Left colon (tissue), 2 donors: ENCODE measurements at regions not wholly inside any gene's neighbourhood (a gene's known extent, or its start where the extent isn't known, plus 50 kb on each side); places are given as distances from the start of the nearest gene placed in this dataset.

Experiments used
- ATAC-seq: fragments of 200-7000 bp; cut with Tn5 transposase; one replicate; pipeline ENCODE4 v1.9.1; 2020; ENCODE audit warnings: mild to moderate bottlenecking, moderate library complexity
- DNase-seq, 2 donors: peaks; one replicate each; pipeline ENCODE4 v3.0.0-alpha.2; 2020
- intact Hi-C, 2 donors: fragments of 100-400 bp; cut with DNase I in 1 of 2; cut with micrococcal nuclease in 1 of 2; formaldehyde crosslinking; loops; one replicate each; pipeline versions ENCODE4 v1.11.2 to v1.14.0; 2022; cut with DNase I, micrococcal nuclease
- donor health status: DM: no; HTN: no; CAD: no.
- donor health status: DM: yes; HTN: yes; CAD: no.

GRCh38 chr1:14067711-14068110 lies 367.7 kb downstream of the PRDM2 start:
- ATAC-seq (no peak), DNase-seq (no peak)
- intact Hi-C loops = no loop called here

DNA sequence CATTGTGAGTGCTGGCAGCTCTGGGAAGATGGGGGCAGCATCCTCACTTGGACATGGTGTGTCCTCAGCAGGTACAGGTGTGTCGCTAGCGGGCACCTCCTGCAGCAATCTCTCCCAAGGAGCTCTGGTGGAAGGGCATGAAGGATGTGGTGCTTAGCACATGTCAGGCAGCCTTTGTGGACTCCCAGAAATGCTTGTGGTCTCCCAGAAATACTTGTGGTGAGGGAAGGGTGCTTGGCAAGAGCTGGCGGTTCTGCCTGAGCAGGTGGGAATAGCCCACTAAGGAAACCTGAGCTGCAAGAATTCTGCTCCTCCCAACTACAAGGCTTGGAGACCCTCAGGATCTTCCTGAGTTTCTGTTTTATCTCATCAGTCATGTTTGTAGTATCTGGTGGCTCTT lies 371.6 kb downstream of the PRDM2 start:
- no peak for ATAC-seq
- no peak for DNase-seq
- intact Hi-C loops = no loop called here

DNA sequence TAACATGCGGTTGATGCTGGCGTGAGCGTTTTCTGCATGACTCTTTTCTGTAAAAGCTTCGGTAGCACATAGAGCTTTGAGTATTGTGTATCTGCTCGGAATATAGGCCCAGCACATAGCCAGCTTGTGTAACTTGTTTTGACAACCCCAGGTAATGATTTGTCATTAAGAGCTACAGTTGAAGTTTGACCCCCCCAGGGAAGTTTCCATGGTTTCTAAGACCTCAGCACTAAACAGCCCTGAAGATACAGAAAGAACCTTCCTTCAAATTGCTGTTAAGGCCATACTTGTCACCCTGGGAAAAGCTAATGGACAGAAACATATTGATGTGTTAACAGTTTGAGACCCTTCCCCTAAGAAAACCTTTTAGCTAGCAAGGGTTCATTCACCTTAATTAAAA lies 380.7 kb downstream of the PRDM2 start:
- DNase-seq = no peak
- intact Hi-C loops = no loop called here
- ATAC-seq = no peak

DNA sequence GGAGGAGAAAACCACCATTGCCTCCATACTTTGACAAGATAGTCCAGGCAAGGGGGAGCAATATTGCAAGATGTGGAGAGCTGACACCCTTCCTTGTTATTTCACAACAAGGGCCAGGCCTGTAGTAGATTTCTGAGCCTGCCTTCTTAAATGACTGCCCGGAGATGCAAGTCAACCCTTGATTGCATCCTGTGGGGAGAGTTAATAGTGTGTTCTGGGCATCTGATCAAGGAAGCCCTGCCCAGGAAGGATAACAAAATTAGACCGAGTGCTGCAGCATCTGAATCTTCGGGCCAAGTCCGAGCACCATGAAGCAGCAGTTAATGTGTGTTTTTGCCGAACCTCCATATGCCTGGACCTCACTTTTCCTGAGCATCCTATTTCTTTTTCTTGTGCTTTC lies 382.3 kb downstream of the PRDM2 start:
- intact Hi-C loops = no loop called here
- ATAC-seq (no peak), DNase-seq (no peak)

DNA sequence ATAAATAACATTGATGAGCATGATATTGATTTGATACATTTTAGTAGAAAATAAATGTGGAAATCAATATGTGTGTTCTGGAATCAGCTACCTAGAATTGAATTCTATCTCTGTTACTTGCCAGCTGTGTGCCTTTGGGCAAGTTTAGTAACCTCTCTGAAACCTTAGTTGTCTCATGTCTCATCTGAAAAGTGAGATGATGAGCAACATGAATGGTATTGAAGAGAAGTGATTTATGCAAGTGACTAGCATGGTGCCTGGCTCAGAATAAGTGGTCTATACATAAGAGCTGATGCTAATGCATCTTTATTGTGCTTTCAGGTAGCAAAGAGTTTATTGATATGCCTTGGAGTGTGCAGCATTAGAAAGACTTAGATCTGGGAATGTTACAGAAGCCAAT lies 383.3 kb downstream of the PRDM2 start:
- ATAC-seq (no peak), DNase-seq (no peak)
- intact Hi-C loops = no loop called here

DNA sequence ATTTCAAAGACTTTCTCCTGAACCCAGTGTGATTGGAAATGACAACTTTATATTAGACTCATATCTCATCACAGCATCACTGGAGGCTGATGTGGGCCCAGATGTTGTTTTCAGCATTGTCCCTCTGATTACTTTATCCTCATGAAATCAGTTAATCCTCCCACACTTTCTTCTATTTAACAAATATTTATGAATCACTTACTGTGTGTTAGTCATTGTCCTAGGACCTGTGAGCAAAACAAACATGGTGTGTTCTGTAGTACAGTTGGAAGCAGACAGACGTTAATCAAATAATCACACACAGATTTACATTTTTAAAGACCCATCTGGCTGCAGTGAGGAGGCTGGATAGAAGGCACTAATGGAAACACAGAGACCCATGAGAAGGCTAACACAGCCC lies 383.7 kb downstream of the PRDM2 start:
- intact Hi-C loops = no loop called here
- DNase-seq (no peak), ATAC-seq (no peak)

DNA sequence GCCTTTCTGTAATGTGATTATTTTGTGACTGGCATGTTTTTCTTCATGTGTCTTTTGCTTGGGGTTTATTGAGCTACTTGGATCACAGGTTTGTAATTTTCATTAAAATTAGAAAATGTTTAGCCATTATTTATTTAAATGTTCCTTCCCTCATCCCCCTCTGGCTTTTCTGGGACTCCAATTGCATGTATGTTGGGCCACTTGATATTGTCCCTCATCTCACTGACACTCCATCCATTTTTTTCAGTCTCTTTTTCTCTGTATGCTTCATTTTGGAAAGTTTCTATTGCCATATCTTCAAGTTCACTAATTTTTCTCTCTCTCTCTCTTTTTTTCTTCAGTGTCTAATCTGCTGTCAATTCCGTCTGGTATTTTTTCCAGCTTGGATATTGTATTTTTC lies 390.1 kb downstream of the PRDM2 start:
- intact Hi-C loops = no loop called here
- DNase-seq (no peak), ATAC-seq (no peak)

DNA sequence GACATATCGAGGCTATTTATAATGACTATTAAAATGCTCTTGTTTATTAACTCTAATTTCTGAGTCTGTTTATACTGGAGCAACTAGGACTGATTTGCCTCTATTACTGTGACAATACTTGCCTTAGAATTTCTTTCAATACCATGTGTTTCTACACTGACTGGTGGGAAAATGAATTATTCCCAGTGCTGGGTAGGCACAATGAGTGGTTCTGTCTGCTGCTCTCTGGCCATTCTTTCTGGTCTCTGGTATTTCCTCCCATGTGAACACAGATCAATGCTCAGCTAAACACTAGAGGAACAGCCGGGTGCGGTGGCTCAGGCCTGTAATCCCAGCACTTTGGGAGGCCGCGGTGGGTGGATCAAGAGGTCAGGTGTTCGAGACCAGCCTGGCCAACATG lies 390.5 kb downstream of the PRDM2 start:
- DNase-seq (no peak), ATAC-seq (no peak)
- intact Hi-C loops = no loop called here

- ATAC-seq (no peak), DNase-seq (no peak)
- intact Hi-C loops = no loop called here
These were observed 394.8 kb downstream of the PRDM2 start for GRCh38 chr1:14094611-14095400.

- DNase-seq (no peak), ATAC-seq (no peak)
- intact Hi-C loops = no loop called here
These were observed 398.4 kb downstream of the PRDM2 start for GRCh38 chr1:14098294-14098913.

- ATAC-seq = no peak
- DNase-seq = no peak
- intact Hi-C loops = no loop called here
These were observed 400.5 kb downstream of the PRDM2 start for GRCh38 chr1:14100444-14100843.

DNA sequence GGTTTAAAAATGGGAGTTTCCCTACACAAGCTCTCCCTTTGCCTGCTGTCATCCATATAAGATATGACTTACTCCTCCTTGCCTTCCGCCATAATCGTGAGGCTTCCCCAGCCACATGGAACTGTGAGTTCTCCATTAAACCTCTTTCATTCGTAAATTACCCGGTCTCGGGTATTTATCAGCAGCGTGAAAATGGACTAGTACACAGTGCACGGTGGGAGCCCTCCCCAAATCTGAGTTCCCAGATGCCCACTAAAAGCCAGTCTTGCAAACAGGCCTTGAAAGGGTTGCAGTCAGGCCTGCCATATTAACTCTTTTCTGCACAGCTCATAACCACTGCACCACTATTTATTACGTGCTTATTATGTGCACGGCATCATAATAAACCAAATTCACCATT lies 400.9 kb downstream of the PRDM2 start:
- ATAC-seq = no peak
- DNase-seq = no peak
- intact Hi-C loops = no loop called here

GRCh38 chr1:14102180-14102579 lies 402.2 kb downstream of the PRDM2 start:
- ATAC-seq (no peak), DNase-seq (no peak)
- intact Hi-C loops = no loop called here

DNA sequence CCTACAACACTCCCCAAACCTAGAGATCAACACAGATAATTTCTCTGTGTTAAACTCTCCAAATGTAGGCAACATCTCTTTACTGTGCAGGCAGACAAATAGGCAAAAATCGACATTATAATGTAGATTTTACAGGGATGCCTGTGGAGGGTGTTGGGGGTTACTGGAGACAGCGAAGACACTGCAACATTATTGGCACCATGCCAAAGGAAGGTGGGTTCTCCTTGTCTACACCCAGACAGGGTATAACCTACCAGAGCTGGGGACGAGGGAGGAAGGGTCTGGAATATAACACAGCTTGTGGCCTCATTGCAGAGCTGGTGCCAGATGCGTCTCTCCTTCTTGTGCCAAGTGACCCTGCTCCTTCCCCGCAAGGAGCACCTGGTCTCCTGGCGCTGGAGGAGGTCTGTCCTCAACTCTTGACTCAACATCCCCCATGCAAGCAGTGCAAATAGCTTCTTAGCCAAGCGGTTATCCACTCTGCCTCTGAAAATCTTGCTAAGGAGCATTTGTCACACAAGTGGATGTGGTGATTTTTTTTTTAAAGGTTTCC lies 404.0 kb downstream of the PRDM2 start:
- DNase-seq (no peak), ATAC-seq (no peak)
- intact Hi-C loops = no loop called here

GRCh38 chr1:14106126-14106525 lies 406.1 kb downstream of the PRDM2 start:
- intact Hi-C loops = no loop called here
- DNase-seq (no peak), ATAC-seq (no peak)

- intact Hi-C loops = no loop called here
- DNase-seq (no peak), ATAC-seq (no peak)
These were observed 406.8 kb downstream of the PRDM2 start for GRCh38 chr1:14106679-14107313.

DNA sequence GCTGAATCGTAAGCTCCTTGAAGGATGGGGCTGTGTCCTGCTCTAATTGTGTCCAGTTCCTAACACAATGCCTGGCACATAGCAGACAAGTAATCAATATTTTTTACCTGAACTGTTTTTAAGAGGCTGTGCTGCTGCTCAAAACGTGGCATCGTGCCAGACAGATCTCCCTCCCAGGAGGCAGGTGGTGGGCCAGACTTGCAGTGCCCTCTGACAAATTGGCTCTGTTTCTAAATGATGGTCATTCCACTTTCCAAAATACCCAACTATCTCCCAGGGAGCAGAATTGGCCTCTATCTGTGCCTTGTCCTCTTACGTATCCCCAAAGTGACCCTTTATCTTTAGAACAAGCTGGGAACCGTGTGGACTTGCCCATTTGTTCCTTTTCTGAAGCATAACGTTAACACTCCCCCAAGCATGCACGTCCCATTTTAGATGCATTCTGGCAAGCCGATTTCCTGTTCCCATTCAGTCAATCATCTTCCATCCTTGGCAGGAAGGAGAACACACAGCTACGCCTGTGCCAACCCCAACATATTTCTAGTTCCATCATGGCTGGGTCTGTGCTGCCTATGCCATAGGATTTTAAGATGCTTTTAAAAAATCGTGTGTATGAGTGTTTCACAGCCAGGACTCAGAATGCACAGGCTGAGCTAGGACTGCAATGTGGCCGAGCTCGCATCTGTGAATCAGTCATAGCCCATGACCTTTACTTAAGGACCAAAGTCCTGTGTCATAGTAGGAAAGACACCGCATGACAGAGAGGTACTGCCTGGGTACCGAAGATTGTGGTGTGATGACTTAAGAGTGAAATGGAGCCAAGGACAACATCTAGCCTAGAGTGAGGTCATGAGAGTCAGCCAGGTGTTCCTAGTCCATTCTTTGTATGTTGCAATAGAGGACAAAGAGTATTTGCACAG lies 408.6 kb downstream of the PRDM2 start:
- ATAC-seq = no peak
- intact Hi-C loops = no loop called here
- DNase-seq = no peak

DNA sequence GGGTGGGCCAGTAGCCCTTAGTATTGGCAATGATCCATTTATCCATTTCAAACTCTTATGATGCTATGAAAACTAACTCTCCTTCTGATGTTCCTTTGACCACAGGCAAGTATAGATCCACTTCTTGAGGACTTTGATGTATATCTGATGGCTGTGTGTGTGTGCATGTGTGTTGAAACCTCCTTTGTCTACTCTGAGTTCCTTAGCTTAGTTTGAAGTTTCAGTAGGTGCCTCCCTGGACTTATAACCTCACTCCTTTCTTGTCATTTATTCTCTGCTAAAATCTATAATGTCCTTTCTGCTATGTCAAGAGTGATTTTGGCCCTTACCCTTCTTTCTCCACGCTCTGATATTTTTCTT lies 409.3 kb downstream of the PRDM2 start:
- intact Hi-C loops = no loop called here
- no peak for ATAC-seq
- DNase-seq = no peak

GRCh38 chr1:14110040-14110439 lies 410.1 kb downstream of the PRDM2 start:
- ATAC-seq (no peak), DNase-seq (no peak)
- intact Hi-C loops = no loop called here
